IMR-90 (cell line): ENCODE measurements at regions not wholly inside any gene's neighbourhood (a gene's known extent, or its start where the extent isn't known, plus 50 kb on each side); places are given as distances from the start of the nearest gene placed in this dataset.

Source experiments
- ATAC-seq: fragments of 200-7000 bp; cut with Tn5 transposase; 2 replicates; pipeline ENCODE4 v1.9.1; 2020; ENCODE audit warnings: low read depth, mild to moderate bottlenecking, moderate library complexity
- BruUV-seq: library from RNA; stranded (reverse); fragments of 400-500 nt; replicated peaks from 2 replicates; lab custom pipeline; 2021; lab: Mats Ljungman, UMichigan
- CTCF ChIA-PET: fragments of 300-600 bp; formaldehyde crosslinking; extraction: SDS; loops from one replicate; lab custom pipeline; 2021; ENCODE audit warnings: antibody characterized with exemption; lab: Yijun Ruan, JAX
- POLR2A ChIA-PET: fragments of 300-600 bp; sonication (Branson Sonifier 250); formaldehyde crosslinking; loops from one replicate; lab custom pipeline; 2022; ENCODE audit warnings: antibody characterized with exemption; ENCODE audit not compliant: unreplicated experiment; lab: Charles Lee
- DNase-seq: peaks from one replicate; pipeline ENCODE4 v3.0.0; 2013
- H2AFZ ChIP-seq: replicated peaks from 2 replicates; pipeline ENCODE3; 2013; ENCODE audit warnings: low read length, mild to moderate bottlenecking; ENCODE audit not compliant: poor library complexity
- H2AK5ac ChIP-seq: 2 replicates; pipeline ENCODE4 v1.6.1; 2013; ENCODE audit warnings: low read depth, low read length, inconsistent platforms
- H2AK9ac ChIP-seq: replicated peaks from 2 replicates; pipeline ENCODE3; 2013; ENCODE audit warnings: mild to moderate bottlenecking, low read depth, low read length, moderate library complexity; ENCODE audit not compliant: poor library complexity
- H2BK120ac ChIP-seq: 2 replicates; pipeline ENCODE4 v1.6.1; 2013; ENCODE audit warnings: low read depth, low read length, inconsistent platforms
- H2BK15ac ChIP-seq: 3 replicates; pipeline ENCODE4 v1.6.1; 2013; ENCODE audit warnings: low read depth, low read length, inconsistent platforms
- H2BK20ac ChIP-seq: 2 replicates; pipeline ENCODE4 v1.6.1; 2013; ENCODE audit warnings: low read depth, mild to moderate bottlenecking, inconsistent platforms, low read length, moderate library complexity
- H2BK5ac ChIP-seq: 2 replicates; pipeline ENCODE4 v1.6.1; 2013; ENCODE audit warnings: mild to moderate bottlenecking, low read depth, low read length, inconsistent platforms; ENCODE audit not compliant: poor library complexity, severe bottlenecking
- H3K14ac ChIP-seq: replicated peaks from 2 replicates; pipeline ENCODE4 v1.6.1; 2013; ENCODE audit warnings: low read depth, low read length, inconsistent platforms
- H3K18ac ChIP-seq: 2 replicates; pipeline ENCODE4 v1.6.1; 2013; ENCODE audit warnings: low read depth, low read length, control low read depth
- H3K23ac ChIP-seq: 2 replicates; pipeline ENCODE4 v1.6.1; 2013; ENCODE audit warnings: low read depth, low read length, inconsistent platforms
- H3K27ac ChIP-seq: 2 replicates; pipeline ENCODE4 v1.5.1; 2013; ENCODE audit warnings: mild to moderate bottlenecking, control low read depth, low read length; ENCODE audit not compliant: insufficient read depth
- H3K27me3 ChIP-seq: 2 replicates; pipeline ENCODE4 v1.6.1; 2013; ENCODE audit warnings: low read length; ENCODE audit not compliant: control insufficient read depth, insufficient read depth
- H3K36me3 ChIP-seq: 2 replicates; pipeline ENCODE4 v1.6.1; 2013; ENCODE audit warnings: low read length, mixed read lengths; ENCODE audit not compliant: control insufficient read depth, insufficient read depth
- H3K4ac ChIP-seq: 2 replicates; pipeline ENCODE4 v1.6.1; 2013; ENCODE audit warnings: low read depth, low read length, inconsistent platforms
- H3K4me1 ChIP-seq: 2 replicates; pipeline ENCODE4 v1.6.1; 2013; ENCODE audit warnings: low read length, mixed read lengths; ENCODE audit not compliant: control insufficient read depth, insufficient read depth
- H3K4me2 ChIP-seq: 2 replicates; pipeline ENCODE4 v1.6.1; 2013; ENCODE audit warnings: low read depth, mild to moderate bottlenecking, control low read depth, low read length, moderate library complexity
- H3K4me3 ChIP-seq: 2 replicates; pipeline ENCODE4 v1.5.1; 2013; ENCODE audit warnings: low read depth, mild to moderate bottlenecking, control low read depth, low read length, moderate library complexity; ENCODE audit not compliant: insufficient read depth
- H3K56ac ChIP-seq: 2 replicates; pipeline ENCODE4 v1.6.1; 2013; ENCODE audit warnings: low read length, inconsistent platforms; ENCODE audit not compliant: insufficient read depth; ENCODE audit errors: extremely low read depth
- H3K79me1 ChIP-seq, 2 experiments: 2 replicates each; pipeline ENCODE4 v1.6.1; 2013; ENCODE audit warnings: low read length in 2 of 2, inconsistent platforms in 1 of 2, low read depth in 1 of 2
- H3K9ac ChIP-seq: 2 replicates; pipeline ENCODE4 v1.6.1; 2013; ENCODE audit warnings: low read depth, low read length, control low read depth
- H3K9me1 ChIP-seq: 2 replicates; pipeline ENCODE4 v1.6.1; 2013; ENCODE audit warnings: low read length, inconsistent platforms; ENCODE audit not compliant: insufficient read depth
- H3K9me3 ChIP-seq: 2 replicates; pipeline ENCODE4 v1.6.1; 2013; ENCODE audit warnings: low read length; ENCODE audit not compliant: control insufficient read depth, insufficient read depth
- H4K20me1 ChIP-seq: 2 replicates; pipeline ENCODE4 v1.6.1; 2013; ENCODE audit warnings: low read length, inconsistent platforms; ENCODE audit not compliant: insufficient read depth
- H4K5ac ChIP-seq: 2 replicates; pipeline ENCODE4 v1.6.1; 2013; ENCODE audit warnings: mild to moderate bottlenecking, low read depth, low read length, control low read depth
- H4K8ac ChIP-seq, 2 experiments: 2 replicates each; pipeline ENCODE4 v1.6.1; 2013; ENCODE audit warnings: low read depth in 2 of 2, low read length in 2 of 2, control low read depth in 1 of 2, inconsistent platforms in 1 of 2
- H4K91ac ChIP-seq: 2 replicates; pipeline ENCODE4 v1.6.1; 2013; ENCODE audit warnings: low read depth, low read length, inconsistent platforms; ENCODE audit not compliant: insufficient read depth
- CTCF ChIP-seq: conservative IDR thresholded peaks from 2 replicates; pipeline ENCODE4 v1.5.1; 2012; ENCODE audit warnings: mild to moderate bottlenecking, low read depth, low read length, improper control_type of control experiment
- NFE2L2 ChIP-seq: fragments of 150-350 bp; IDR thresholded peaks from 2 replicates; pipeline ENCODE4 v1.6.1; 2016; ENCODE audit warnings: low read depth, mild to moderate bottlenecking, low read length
- WGBS, 2 experiments: methylation state at CpG; one replicate each; pipeline versions ENCODE4 v1.1.5 to v1.1.7; 2013; ENCODE audit warnings: missing lambda C conversion rate in 2 of 2; ENCODE audit not compliant: insufficient read length in 1 of 2; ENCODE audit errors: extremely low coverage in 2 of 2; 5-methylcytosine and 5-hydroxymethylcytosine counted together
- dilution Hi-C: fragments of 300-500 bp; cut with HindIII; formaldehyde crosslinking; loops from one replicate; pipeline ENCODE4 v1.14.3; 2018; ENCODE audit warnings: low sequenced_read_pairs; ENCODE audit not compliant: unreplicated experiment
- in situ Hi-C: fragments of 300-500 bp; cut with MboI; formaldehyde crosslinking; loops from 3 replicates; pipeline ENCODE4 v1.14.3; 2019; ENCODE audit warnings: low sequenced_read_pairs, inconsistent platforms, mixed read lengths
- intact Hi-C: fragments of 100-400 bp; cut with micrococcal nuclease; formaldehyde crosslinking; loops from 2 replicates; pipeline ENCODE4 v1.10.0; 2022

- POLR2A ChIA-PET = no interaction called here
- ATAC-seq = no peak
- dilution Hi-C loops = no loop called here
- Histone ChIP-seq H2BK20ac (no peak overlapping the region), H2BK120ac (no peak overlapping the region), H2AK9ac (no peak overlapping the region), H2AFZ (no peak overlapping the region), H3K9me1 (no peaks in the 10 kb centered on the region), H3K4ac (no peak overlapping the region), H2BK5ac (no peak overlapping the region), H2AK5ac (no peak overlapping the region), H3K27me3 (no peaks in the 10 kb centered on the region; the same call in 1 of the 2 replicates), H3K14ac (no peak overlapping the region), H3K9ac (no peak overlapping the region), H2BK15ac (no peak overlapping the region), H3K9me3 (no peaks in the 10 kb centered on the region), H3K27ac (no peak overlapping the region), H3K4me2 (no peak overlapping the region), H3K56ac (no peak overlapping the region), H4K20me1 (no peaks in the 10 kb centered on the region), H3K23ac (no peak overlapping the region), H3K18ac (no peak overlapping the region), H3K4me1 (peaks cover 2% of the 10 kb centered on the region; the same call in 1 of the 2 replicates), H4K5ac (no peak overlapping the region), H3K4me3 (no peak overlapping the region), H4K91ac (no peak overlapping the region), H3K79me1 (no peaks in the 10 kb centered on the region), H4K8ac (no peak overlapping the region), H3K36me3 (no peaks in the 10 kb centered on the region)
- intact Hi-C loops = no loop called here
- DNase-seq = no peak
- 100% methylated on average over 2 of the region's 5 CpGs; no CpG with 5 or more reads in 1 of the 2 experiments for WGBS, 2 experiments
- in situ Hi-C loops = no loop called here
- BruUV-seq = no TSS peak
- no peak for TF ChIP-seq CTCF
- no peak for TF ChIP-seq NFE2L2
- CTCF ChIA-PET = no interaction called here
Measured at GRCh38 chr5:124878583-124879342, 132.3 kb upstream of the ZNF608 start.
